ENCODE measurements at regions not wholly inside any gene's neighbourhood (a gene's known extent, or its start where the extent isn't known, plus 50 kb on each side); places are given as distances from the start of the nearest gene placed in this dataset.

- TF ChIP-seq CTCF (IDR thresholded peaks at IDR 0.05; ENCODE audit: low read length): no peak
- no peak for TF ChIP-seq EZH2phosphoT487 (IDR thresholded peaks at IDR 0.05; ENCODE audit: low read length)
- no peak for TF ChIP-seq EZH2 (optimal IDR thresholded peaks at IDR 0.05; ENCODE audit: low read depth, low read length)
Measured at GRCh38 chr7:82624337-82624736, 180.8 kb upstream of the CACNA2D1 start.

All from MM.1S (cell line).